ENCODE measurements at regions not wholly inside any gene's neighbourhood (a gene's known extent, or its start where the extent isn't known, plus 50 kb on each side); places are given as distances from the start of the nearest gene placed in this dataset.

- no peak for ATAC-seq (ENCODE audit: insufficient read depth, low FRiP score)
- H3K9ac ChIP-seq (ENCODE audit: insufficient read depth in 1 of 2, low read length in 2 of 2) = no peak overlapping the region
- no peak for TF ChIP-seq CTCF (IDR thresholded peaks at IDR 0.05; ENCODE audit: control extremely low read depth, extremely low read depth)
- no peak overlapping the region for H3K4me3 ChIP-seq
- peaks cover 0 to 1% (median 0%) of the 10 kb centered on the region in 4 donors for H3K9me3 ChIP-seq (ENCODE audit: control insufficient read depth in 4 of 4, insufficient read depth in 3 of 4, low read length in 3 of 4)
- WGBS, 2 donors = 54 to 61% methylated on average over 3 of the region's 3 CpGs
- H3K36me3 ChIP-seq (ENCODE audit: control insufficient read depth in 4 of 4, insufficient read depth in 4 of 4, low read length in 4 of 4) = no peaks in the 10 kb centered on the region
- no peak for DNase-seq
- H3K27ac ChIP-seq (ENCODE audit: low read depth in 1 of 2, low read length in 1 of 2) = no peak overlapping the region
- no peaks in the 10 kb centered on the region for H3K4me1 ChIP-seq (ENCODE audit: control insufficient read depth in 5 of 5, insufficient read depth in 5 of 5, low read length in 5 of 5)
- no peaks in the 10 kb centered on the region for H3K27me3 ChIP-seq (ENCODE audit: control insufficient read depth in 3 of 3, insufficient read depth in 3 of 3, low read length in 2 of 3)
Measured at GRCh38 chr7:145411066-145411465, 575.2 kb upstream of the TPK1 start.

- TF ChIP-seq CTCF (IDR thresholded peaks at IDR 0.05; ENCODE audit: control extremely low read depth, extremely low read depth) = no peak
- Histone ChIP-seq H3K9ac (ENCODE audit: insufficient read depth in 1 of 2, low read length in 2 of 2) (no peak overlapping the region), H3K4me1 (ENCODE audit: control insufficient read depth in 5 of 5, insufficient read depth in 5 of 5, low read length in 5 of 5) (peaks cover 0 to 26% (median 5%) of the 10 kb centered on the region in 5 donors), H3K4me3 (no peak overlapping the region), H3K27ac (ENCODE audit: low read depth in 1 of 2, low read length in 1 of 2) (no peak overlapping the region), H3K27me3 (ENCODE audit: control insufficient read depth in 3 of 3, insufficient read depth in 3 of 3, low read length in 2 of 3) (no peaks in the 10 kb centered on the region), H3K9me3 (ENCODE audit: control insufficient read depth in 4 of 4, insufficient read depth in 3 of 4, low read length in 3 of 4) (peaks cover 0 to 4% (median 2%) of the 10 kb centered on the region in 4 donors), H3K36me3 (ENCODE audit: control insufficient read depth in 4 of 4, insufficient read depth in 4 of 4, low read length in 4 of 4) (no peaks in the 10 kb centered on the region)
- 46 to 72% methylated on average over 1 of the region's 1 CpG for WGBS, 2 donors
- DNase-seq (peak in 1 of 3 donors; percentile 17), ATAC-seq (ENCODE audit: insufficient read depth, low FRiP score) (no peak)
Measured at GRCh38 chr7:145398758-145399157, 562.9 kb upstream of the TPK1 start.

- H3K9me3 ChIP-seq (ENCODE audit: control insufficient read depth in 4 of 4, insufficient read depth in 3 of 4, low read length in 3 of 4) = peaks cover 0 to 4% (median 0%) of the 10 kb centered on the region in 4 donors
- no peak for ATAC-seq (ENCODE audit: insufficient read depth, low FRiP score)
- peak; percentile 66 to 99 (median 97) for DNase-seq
- H3K27me3 ChIP-seq (ENCODE audit: control insufficient read depth in 3 of 3, insufficient read depth in 3 of 3, low read length in 2 of 3) = no peaks in the 10 kb centered on the region
- H3K4me3 ChIP-seq = no peak overlapping the region
- TF ChIP-seq CTCF (IDR thresholded peaks at IDR 0.05; ENCODE audit: control extremely low read depth, extremely low read depth) = no peak
- H3K27ac ChIP-seq (ENCODE audit: low read depth in 1 of 2, low read length in 1 of 2) = no peak overlapping the region
- no peak overlapping the region for H3K9ac ChIP-seq (ENCODE audit: insufficient read depth in 1 of 2, low read length in 2 of 2)
- WGBS, 2 donors = 18 to 39% methylated on average over 2 of the region's 2 CpGs
- H3K36me3 ChIP-seq (ENCODE audit: control insufficient read depth in 4 of 4, insufficient read depth in 4 of 4, low read length in 4 of 4) = no peaks in the 10 kb centered on the region
- H3K4me1 ChIP-seq (ENCODE audit: control insufficient read depth in 5 of 5, insufficient read depth in 5 of 5, low read length in 5 of 5) = peaks cover 0 to 42% (median 5%) of the 10 kb centered on the region in 5 donors
Measured at GRCh38 chr7:145394126-145394525, 558.3 kb upstream of the TPK1 start.

- WGBS, 2 donors = 76 to 79% methylated on average over 1 of the region's 1 CpG
- TF ChIP-seq CTCF (IDR thresholded peaks at IDR 0.05; ENCODE audit: control extremely low read depth, extremely low read depth) = no peak
Measured at GRCh38 chr7:145382762-145383161, 546.9 kb upstream of the TPK1 start.

More at GRCh38 chr7:145382762-145383161, 546.9 kb upstream of the TPK1 start:
- ATAC-seq (ENCODE audit: insufficient read depth, low FRiP score) = no peak
- no peak for DNase-seq
- H3K36me3 ChIP-seq (ENCODE audit: control insufficient read depth in 4 of 4, insufficient read depth in 4 of 4, low read length in 4 of 4) = no peaks in the 10 kb centered on the region
- no peak overlapping the region for H3K4me3 ChIP-seq
- H3K9me3 ChIP-seq (ENCODE audit: control insufficient read depth in 4 of 4, insufficient read depth in 3 of 4, low read length in 3 of 4) = peaks cover 0 to 12% (median under 1%) of the 10 kb centered on the region in 4 donors
- H3K27me3 ChIP-seq (ENCODE audit: control insufficient read depth in 3 of 3, insufficient read depth in 3 of 3, low read length in 2 of 3) = no peaks in the 10 kb centered on the region
- no peak overlapping the region for H3K27ac ChIP-seq (ENCODE audit: low read depth in 1 of 2, low read length in 1 of 2)
- no peaks in the 10 kb centered on the region for H3K4me1 ChIP-seq (ENCODE audit: control insufficient read depth in 5 of 5, insufficient read depth in 5 of 5, low read length in 5 of 5)
- H3K9ac ChIP-seq (ENCODE audit: insufficient read depth in 1 of 2, low read length in 2 of 2) = no peak overlapping the region

All from lung (tissue), 11 donors.